ENCODE measurements at regions not wholly inside any gene's neighbourhood (a gene's known extent, or its start where the extent isn't known, plus 50 kb on each side); places are given as distances from the start of the nearest gene placed in this dataset.
"Not testable (repeated sequence)": the region's sequence is repeated elsewhere in the genome, so short reads cannot be mapped to it uniquely, and the experiment has no call there.

- no peak for TF ChIP-seq ZNF529 (tag by site-specific recombination; IDR thresholded peaks at IDR 0.05; ENCODE audit: insufficient replicate concordance)
- no peak for TF ChIP-seq ZNF645 (tag by site-specific recombination; IDR thresholded peaks at IDR 0.05)
- TF ChIP-seq ZNF791 (tag by site-specific recombination; IDR thresholded peaks at IDR 0.05): no peak
Measured at GRCh38 chr9:32200241-32200640, 184.2 kb upstream of the ACO1 start (continued).

GRCh38 chr9:32200896-32201295 is 183.5 kb upstream of the ACO1 start:
- Histone ChIP-seq H3K9me3 (ENCODE audit: control insufficient read depth, insufficient read depth, low read depth, low read length) (no peaks in the 10 kb centered on the region), H3K27ac (ENCODE audit: extremely low read depth, low read depth, low read length) (no peak overlapping the region), H3K4me3 (ENCODE audit: low read depth, low read length) (no peak overlapping the region), H3K36me3 (ENCODE audit: control insufficient read depth in 2 of 2, insufficient read depth in 1 of 2, low read length in 2 of 2) (no peaks in the 10 kb centered on the region), H3K4me1 (ENCODE audit: control insufficient read depth, insufficient read depth, low read length) (no peaks in the 10 kb centered on the region)
- TF ChIP-seq ZFP3 (tag by site-specific recombination; IDR thresholded peaks at IDR 0.05; ENCODE audit: low read depth) (no peak), BCL6B (tag by site-specific recombination; IDR thresholded peaks at IDR 0.05) (no peak), ZNF112 (tag by site-specific recombination; IDR thresholded peaks at IDR 0.05) (no peak), KLF7 (tag by site-specific recombination; IDR thresholded peaks at IDR 0.05; ENCODE audit: borderline replicate concordance) (no peak), PRDM4 (tag by site-specific recombination; IDR thresholded peaks at IDR 0.05) (no peak), ZBTB17 (tag by site-specific recombination; IDR thresholded peaks at IDR 0.05) (no peak), ZNF830 (tag by site-specific recombination; IDR thresholded peaks at IDR 0.05; ENCODE audit: low read depth) (no peak), SP2 (tag by site-specific recombination; IDR thresholded peaks at IDR 0.05) (no peak), ZNF324 (tag by site-specific recombination; IDR thresholded peaks at IDR 0.05) (no peak), ELK4 (IDR thresholded peaks at IDR 0.05; ENCODE audit: borderline replicate concordance, low read depth, low read length) (no peak), ZNF48 (tag by site-specific recombination; IDR thresholded peaks at IDR 0.05) (no peak), OSR2 (tag by site-specific recombination; IDR thresholded peaks at IDR 0.05) (no peak), ZNF37A (tag by site-specific recombination; IDR thresholded peaks at IDR 0.05) (no peak), WT1 (tag by site-specific recombination; IDR thresholded peaks at IDR 0.05) (no peak), ZNF670 (tag by site-specific recombination; IDR thresholded peaks at IDR 0.05; ENCODE audit: low read depth) (no peak), ZNF202 (tag by site-specific recombination; IDR thresholded peaks at IDR 0.05; ENCODE audit: borderline replicate concordance) (no peak), OVOL3 (tag by site-specific recombination; IDR thresholded peaks at IDR 0.05) (no peak)
- ChIA-PET POLR2A (no interaction called here), CTCF (no interaction called here)

- H3K27ac ChIP-seq (ENCODE audit: extremely low read depth, low read depth, low read length); POLR2A ChIA-PET; H3K36me3 ChIP-seq (ENCODE audit: control insufficient read depth in 2 of 2, insufficient read depth in 1 of 2, low read length in 2 of 2); H3K4me3 ChIP-seq (ENCODE audit: low read depth, low read length); CTCF ChIA-PET; H3K9me3 ChIP-seq (ENCODE audit: control insufficient read depth, insufficient read depth, low read depth, low read length); H3K4me1 ChIP-seq (ENCODE audit: control insufficient read depth, insufficient read depth, low read length): not testable (repeated sequence)
Measured at GRCh38 chr9:32209164-32209563, 175.3 kb upstream of the ACO1 start.

Measured in HEK293 (cell line).